ENCODE measurements at regions not wholly inside any gene's neighbourhood (a gene's known extent, or its start where the extent isn't known, plus 50 kb on each side); places are given as distances from the start of the nearest gene placed in this dataset.
"Not testable (repeated sequence)": the region's sequence is repeated elsewhere in the genome, so short reads cannot be mapped to it uniquely, and the experiment has no call there.

- DNase-seq (ENCODE audit: low read depth), result no peak
These were observed 325.9 kb downstream of the SATB2 start for GRCh38 chr2:199131876-199132275.

GRCh38 chr2:199131136-199131655 is 326.5 kb downstream of the SATB2 start:
- DNase-seq (ENCODE audit: low read depth), result no peak

- DNase-seq (ENCODE audit: low read depth), result no peak
These were observed 327.2 kb downstream of the SATB2 start for GRCh38 chr2:199130501-199130900.

GRCh38 chr2:199128476-199129229 is 329.1 kb downstream of the SATB2 start:
- DNase-seq (ENCODE audit: low read depth), result no peak

- DNase-seq (ENCODE audit: low read depth), result no peak
These were observed 337.9 kb downstream of the SATB2 start for GRCh38 chr2:199119796-199120195.

GRCh38 chr2:199118673-199119112 is 339.0 kb downstream of the SATB2 start:
- no peak for DNase-seq (ENCODE audit: low read depth)

- DNase-seq (ENCODE audit: low read depth), result no peak
These were observed 342.6 kb downstream of the SATB2 start for GRCh38 chr2:199115169-199115568.

GRCh38 chr2:199113111-199113510 is 344.6 kb downstream of the SATB2 start:
- no peak for DNase-seq (ENCODE audit: low read depth)

- DNase-seq (ENCODE audit: low read depth), result no peak
These were observed 346.3 kb downstream of the SATB2 start for GRCh38 chr2:199111458-199111857.

- no peak for DNase-seq (ENCODE audit: low read depth)
These were observed 349.7 kb downstream of the SATB2 start for GRCh38 chr2:199108056-199108455.

GRCh38 chr2:199105826-199106225 is 351.9 kb downstream of the SATB2 start:
- no peak for DNase-seq (ENCODE audit: low read depth)

GRCh38 chr2:199101487-199101886 is 356.3 kb downstream of the SATB2 start:
- DNase-seq (ENCODE audit: low read depth), result no peak

GRCh38 chr2:199100326-199101110 is 357.2 kb downstream of the SATB2 start:
- DNase-seq (ENCODE audit: low read depth), result no peak

GRCh38 chr2:199092419-199092818 is 365.3 kb downstream of the SATB2 start:
- no peak for DNase-seq (ENCODE audit: low read depth)

- no peak for DNase-seq (ENCODE audit: low read depth)
These were observed 372.5 kb downstream of the SATB2 start for GRCh38 chr2:199085261-199085660.

GRCh38 chr2:199070322-199070949 is 387.3 kb downstream of the SATB2 start:
- DNase-seq (ENCODE audit: low read depth), result no peak

- no peak for DNase-seq (ENCODE audit: low read depth)
These were observed 393.5 kb downstream of the SATB2 start for GRCh38 chr2:199064201-199064600.

GRCh38 chr2:199057936-199058335 is 399.8 kb downstream of the SATB2 start:
- DNase-seq (ENCODE audit: low read depth), result no peak

GRCh38 chr2:199055336-199055735 is 402.4 kb downstream of the SATB2 start:
- DNase-seq (ENCODE audit: low read depth), result no peak

- no peak for DNase-seq (ENCODE audit: low read depth)
These were observed 414.9 kb downstream of the SATB2 start for GRCh38 chr2:199042660-199043379.

- no peak for DNase-seq (ENCODE audit: low read depth)
These were observed 417.2 kb downstream of the SATB2 start for GRCh38 chr2:199040522-199040921.

- DNase-seq (ENCODE audit: low read depth), result not testable (repeated sequence)
These were observed 424.0 kb downstream of the SATB2 start for GRCh38 chr2:199033761-199034160.

All from activated T-cell treated with anti-CD3 and anti-CD28 coated beads for 24 hours (primary cell).